ENCODE measurements at regions not wholly inside any gene's neighbourhood (a gene's known extent, or its start where the extent isn't known, plus 50 kb on each side); places are given as distances from the start of the nearest gene placed in this dataset.

DNA sequence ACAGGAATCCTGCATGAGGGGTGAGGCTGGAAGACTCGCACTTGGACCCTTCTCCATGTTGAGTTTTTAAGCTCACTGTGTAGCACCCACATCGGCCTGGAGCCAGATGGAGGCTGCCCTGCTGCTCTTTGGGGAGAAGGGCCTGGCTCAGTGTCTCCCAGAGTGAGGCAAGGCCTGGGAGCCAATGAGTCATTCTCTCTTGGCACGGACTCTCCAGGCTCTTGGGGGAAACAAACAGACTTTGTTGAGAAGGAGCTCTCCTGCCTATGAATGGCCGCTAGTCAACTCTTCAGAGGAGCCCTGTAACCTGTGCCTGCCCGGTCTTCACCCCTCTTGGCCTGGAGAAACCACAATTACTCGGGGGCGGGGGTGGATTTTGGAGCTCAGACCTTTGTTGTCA is 50.8 kb upstream of the MAF start:
- Histone ChIP-seq H3K27ac (peak overlapping the region in 2 of 4 donors; percentile 21 to 63), H3K4me1 (peaks cover 0 to 46% (median 10%) of the 10 kb centered on the region in 4 donors), H3K9me3 (no peaks in the 10 kb centered on the region), H3K36me3 (no peaks in the 10 kb centered on the region), H3K27me3 (no peaks in the 10 kb centered on the region), H3K4me3 (no peak overlapping the region)
- DNase-seq (ENCODE audit: low spot score in 2 of 2): peak; percentile 29 to 35
- peak in 1 of 2 donors; percentile 76 for TF ChIP-seq EP300 (IDR thresholded peaks at IDR 0.05)
- TF ChIP-seq, protein P1, sequence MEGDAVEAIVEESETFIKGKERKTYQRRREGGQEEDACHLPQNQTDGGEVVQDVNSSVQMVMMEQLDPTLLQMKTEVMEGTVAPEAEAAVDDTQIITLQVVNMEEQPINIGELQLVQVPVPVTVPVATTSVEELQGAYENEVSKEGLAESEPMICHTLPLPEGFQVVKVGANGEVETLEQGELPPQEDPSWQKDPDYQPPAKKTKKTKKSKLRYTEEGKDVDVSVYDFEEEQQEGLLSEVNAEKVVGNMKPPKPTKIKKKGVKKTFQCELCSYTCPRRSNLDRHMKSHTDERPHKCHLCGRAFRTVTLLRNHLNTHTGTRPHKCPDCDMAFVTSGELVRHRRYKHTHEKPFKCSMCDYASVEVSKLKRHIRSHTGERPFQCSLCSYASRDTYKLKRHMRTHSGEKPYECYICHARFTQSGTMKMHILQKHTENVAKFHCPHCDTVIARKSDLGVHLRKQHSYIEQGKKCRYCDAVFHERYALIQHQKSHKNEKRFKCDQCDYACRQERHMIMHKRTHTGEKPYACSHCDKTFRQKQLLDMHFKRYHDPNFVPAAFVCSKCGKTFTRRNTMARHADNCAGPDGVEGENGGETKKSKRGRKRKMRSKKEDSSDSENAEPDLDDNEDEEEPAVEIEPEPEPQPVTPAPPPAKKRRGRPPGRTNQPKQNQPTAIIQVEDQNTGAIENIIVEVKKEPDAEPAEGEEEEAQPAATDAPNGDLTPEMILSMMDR (IDR thresholded peaks at IDR 0.05): no peak
- WGBS, 2 donors: 21 to 23% methylated on average over 6 to 7 of the region's 7 CpGs
